A204.1 (cell line): ENCODE measurements at regions not wholly inside any gene's neighbourhood (a gene's known extent, or its start where the extent isn't known, plus 50 kb on each side); places are given as distances from the start of the nearest gene placed in this dataset.

Experiments used
- FAIRE-seq: peaks from 2 replicates; lab custom pipeline; 2012; peaks lifted over from hg19 to GRCh38; lab: Jason Lieb, UNC

DNA sequence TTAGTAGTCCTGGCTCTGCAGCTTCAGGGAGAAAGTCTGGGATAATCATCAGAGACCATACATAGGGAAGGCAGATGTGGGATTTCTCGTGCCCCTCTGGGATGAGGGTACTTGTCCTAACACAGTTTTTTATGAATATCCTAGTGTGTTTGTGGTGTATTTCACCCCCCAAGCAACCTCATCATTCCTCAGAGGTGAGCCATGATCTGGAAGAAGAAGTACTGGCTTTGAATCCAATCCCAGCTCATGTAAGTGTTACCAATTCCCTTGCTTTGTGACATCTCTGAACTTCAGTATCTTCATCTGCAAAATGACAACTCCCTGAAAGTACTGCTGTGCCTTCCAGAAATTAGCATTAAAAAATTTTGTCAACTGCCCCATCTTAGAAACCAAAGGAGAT lies 347.5 kb upstream of the ZMIZ1 start:
- no peak for FAIRE-seq

DNA sequence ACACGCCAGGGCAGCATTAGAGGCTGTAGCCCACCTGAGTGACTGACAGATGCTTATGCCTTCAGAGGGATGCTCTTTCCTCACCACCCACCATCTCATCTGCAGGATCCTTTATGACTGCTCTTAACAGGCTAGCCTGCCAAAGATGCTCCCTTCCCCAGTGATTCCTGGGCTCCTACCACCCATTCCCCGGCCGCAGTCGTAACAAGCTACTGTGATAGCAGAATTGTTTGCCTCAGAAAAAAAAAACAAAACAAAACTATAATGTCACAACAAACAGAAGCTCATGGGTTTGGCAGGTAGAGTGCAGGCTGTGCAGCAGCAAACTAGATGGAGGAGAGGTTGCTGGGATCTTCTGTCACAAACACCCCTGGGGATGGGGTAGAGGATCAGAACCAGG lies 343.9 kb upstream of the ZMIZ1 start:
- FAIRE-seq = no peak

DNA sequence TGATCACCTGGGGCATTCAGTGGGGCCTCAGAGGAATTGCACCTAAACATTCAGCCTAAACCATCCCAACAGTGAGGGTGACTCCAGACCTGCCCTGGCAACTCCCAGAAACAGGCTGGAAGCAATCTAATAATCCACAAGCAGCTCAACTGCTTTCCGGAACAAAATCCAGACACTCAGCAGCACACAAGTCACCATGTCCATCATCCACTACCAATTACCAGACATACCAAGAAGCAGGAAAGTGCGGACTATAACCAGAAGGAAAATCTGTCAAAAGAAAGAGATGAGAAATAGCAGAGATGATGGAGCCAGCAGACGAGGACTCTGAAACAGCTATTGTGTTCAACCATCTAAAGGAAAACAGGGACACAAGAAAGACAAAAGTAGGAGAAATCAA lies 342.6 kb upstream of the ZMIZ1 start:
- no peak for FAIRE-seq

DNA sequence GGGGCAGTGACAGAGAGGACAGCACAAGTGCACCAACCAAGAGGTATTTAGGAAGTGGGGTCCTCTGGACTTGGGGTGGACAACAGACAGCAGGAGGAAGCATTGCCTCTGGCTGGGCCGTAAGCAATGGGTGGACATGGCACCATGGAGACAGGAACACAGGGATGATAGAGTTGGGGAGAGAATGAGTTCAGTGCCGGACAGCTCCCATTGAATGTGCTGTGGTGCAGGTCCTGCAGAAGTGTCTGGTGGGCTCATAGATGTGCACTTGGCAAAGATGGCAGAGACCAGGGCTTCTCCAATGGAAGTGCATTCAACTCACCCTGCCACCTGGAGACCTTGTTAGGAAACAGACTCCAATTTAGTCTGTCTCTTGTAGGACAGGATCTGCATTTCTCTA lies 341.5 kb upstream of the ZMIZ1 start:
- no peak for FAIRE-seq

DNA sequence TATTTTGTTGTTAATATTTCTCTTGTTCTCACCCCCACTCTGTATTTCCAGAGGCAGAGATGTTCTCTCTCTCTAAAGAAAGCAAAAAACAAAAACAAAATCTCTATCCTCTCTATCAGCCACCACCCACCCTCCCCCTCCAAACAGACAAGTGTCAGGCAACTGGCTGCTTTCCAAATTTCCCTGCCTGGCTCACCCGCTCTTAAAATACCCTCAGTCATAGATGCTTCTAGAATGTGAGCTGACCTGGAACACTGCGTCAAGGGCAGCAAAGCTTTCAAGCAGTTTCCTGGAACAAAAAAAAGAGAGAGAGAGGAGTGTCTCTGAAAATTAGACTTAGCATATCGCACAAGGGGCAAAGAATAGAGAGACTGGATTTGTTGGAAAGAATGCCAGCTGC lies 341.0 kb upstream of the ZMIZ1 start:
- FAIRE-seq = no peak

DNA sequence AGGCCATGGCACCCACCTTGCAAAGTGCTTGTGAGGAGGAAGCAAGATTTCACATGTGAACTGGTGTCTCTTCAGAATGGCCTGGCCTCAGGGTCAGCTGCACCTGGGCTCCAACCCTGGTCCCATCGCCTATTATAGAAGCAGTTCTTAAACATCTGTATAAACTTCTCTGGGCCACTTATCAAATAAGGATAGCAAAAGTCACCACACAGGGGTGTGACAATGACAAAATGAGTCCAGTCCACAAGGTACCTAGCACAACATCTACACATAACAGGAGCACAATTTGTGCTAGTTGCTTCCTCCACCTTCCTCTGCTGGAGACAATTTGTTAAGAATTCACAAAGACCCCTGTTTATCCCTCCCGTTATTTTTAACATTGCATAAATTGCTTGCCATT lies 340.6 kb upstream of the ZMIZ1 start:
- FAIRE-seq = no peak

DNA sequence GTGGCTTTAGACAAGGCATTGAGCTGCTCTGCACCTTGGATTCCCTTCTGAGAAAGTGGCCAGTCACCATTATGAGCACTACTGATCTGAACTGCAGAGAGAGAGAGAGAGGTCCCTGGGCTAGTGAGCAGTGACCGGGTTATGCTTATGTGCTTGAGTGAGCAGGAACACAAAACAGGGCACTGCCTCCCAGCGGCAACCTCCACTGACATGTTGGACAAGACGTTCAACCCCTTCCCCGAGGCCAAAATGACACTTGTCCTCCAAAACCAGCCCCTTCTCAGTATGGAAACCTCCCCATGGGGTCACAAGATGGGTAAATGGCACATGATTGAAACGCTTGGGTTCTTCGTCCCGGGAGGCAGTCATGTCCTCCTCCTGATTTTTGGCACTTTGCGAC lies 339.4 kb upstream of the ZMIZ1 start:
- FAIRE-seq = no peak

DNA sequence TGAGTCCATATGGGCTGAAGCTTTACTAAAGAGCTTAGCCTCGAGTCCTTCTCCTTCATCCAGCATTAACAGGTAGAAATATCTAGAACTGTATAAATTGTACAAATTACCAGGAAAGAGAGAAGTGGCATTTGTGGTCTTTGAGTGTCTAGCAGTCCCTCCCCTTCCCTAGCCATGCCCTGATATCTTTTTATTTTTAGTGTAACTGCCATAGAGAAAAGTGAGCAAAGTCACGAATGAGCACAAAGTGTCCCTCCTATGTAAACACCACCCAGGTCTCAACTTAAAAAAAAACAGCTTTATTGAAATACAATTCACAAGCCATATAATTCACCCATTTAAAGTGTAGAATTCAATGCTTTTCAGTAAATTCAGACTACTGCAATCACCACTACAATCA lies 339.0 kb upstream of the ZMIZ1 start:
- no peak for FAIRE-seq

DNA sequence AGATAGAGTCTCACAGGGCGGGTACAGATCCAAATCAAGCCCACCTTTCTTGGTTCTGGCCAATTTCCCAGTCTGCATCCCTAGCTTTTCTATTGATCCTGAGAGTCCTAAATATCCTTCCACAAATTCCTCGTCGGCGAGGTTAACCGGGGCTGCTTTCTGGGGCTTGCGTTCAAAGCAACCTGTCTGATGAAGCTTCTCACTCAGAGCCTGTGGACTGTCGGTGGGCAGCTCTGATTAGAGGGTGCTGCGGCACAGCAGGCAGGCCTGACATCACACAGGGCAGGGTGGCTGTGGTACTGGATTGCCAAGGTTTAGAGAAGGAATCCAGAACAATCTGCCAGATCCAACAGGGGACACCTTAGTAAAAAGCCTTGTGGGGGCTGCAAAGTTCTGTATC lies 338.0 kb upstream of the ZMIZ1 start:
- no peak for FAIRE-seq

DNA sequence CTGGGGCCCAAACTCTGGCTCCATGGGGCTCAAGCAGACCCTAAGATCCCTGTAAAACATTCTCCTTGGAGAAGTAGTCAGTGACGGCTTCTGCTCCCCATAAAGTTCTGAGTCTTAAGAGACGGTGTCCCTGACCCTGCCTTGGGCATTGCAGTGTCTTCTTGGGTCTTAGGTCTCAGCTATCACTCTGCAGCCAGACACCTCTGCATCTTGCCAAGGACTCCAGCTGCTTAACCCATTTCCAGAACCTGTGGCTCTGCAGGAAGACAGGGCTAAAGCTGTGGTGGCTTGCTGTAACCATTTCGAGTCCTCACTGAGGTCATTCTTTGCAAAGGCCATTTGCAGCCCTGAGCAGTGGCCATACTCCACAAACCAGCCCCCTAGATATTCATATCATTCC lies 337.1 kb upstream of the ZMIZ1 start:
- no peak for FAIRE-seq

DNA sequence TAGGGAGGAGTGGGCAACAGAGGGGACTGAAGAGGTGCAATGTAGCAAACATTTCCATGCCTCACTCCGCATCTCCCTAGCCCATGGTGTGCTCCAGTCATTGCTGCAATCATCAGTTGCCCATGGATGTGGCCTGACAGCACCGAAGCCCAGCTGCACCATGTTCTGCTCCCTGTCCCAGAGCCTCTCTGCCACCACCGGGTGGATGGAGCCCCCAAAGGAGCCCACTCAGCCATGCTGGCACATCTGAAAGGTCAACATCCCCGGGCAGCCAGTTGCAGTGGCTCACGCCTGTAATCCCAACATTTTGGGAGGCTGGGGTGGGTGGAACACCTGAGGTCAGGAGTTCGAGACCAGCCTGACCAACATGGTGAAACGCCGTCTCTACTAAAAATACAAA lies 336.4 kb upstream of the ZMIZ1 start:
- no peak for FAIRE-seq

DNA sequence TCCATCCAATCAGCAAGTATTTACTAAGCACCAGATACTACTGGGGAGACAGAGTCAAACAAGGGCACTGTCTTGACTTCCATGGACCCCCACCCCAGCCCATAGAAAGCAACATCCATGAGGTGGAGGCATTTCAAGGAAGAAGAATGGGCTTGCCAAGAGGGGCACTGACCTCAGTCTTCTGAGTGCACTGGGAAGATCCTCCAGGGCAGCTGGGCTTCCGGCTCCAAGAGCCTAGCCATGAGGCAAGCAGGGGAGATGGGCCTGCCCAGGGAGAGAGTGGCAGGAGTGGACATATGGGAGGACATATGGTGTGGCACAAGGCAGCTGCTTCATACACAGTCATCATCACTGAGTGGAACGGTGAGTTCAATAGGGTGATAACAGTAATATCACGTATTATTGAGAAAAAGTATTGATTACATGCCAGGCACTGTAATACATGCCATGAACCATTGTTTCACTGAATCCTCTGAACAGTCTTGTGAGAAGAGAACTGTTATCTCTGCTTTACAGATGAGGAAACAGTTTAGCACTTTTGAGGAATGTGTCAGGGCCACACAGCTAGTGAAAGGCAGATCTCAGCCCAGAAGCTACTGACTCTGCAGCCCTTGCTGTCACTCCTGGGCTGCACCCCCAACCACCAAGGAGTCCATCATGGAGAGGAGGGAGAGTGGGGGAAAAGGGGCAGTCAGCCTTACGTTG lies 331.7 kb upstream of the ZMIZ1 start:
- FAIRE-seq = no peak

DNA sequence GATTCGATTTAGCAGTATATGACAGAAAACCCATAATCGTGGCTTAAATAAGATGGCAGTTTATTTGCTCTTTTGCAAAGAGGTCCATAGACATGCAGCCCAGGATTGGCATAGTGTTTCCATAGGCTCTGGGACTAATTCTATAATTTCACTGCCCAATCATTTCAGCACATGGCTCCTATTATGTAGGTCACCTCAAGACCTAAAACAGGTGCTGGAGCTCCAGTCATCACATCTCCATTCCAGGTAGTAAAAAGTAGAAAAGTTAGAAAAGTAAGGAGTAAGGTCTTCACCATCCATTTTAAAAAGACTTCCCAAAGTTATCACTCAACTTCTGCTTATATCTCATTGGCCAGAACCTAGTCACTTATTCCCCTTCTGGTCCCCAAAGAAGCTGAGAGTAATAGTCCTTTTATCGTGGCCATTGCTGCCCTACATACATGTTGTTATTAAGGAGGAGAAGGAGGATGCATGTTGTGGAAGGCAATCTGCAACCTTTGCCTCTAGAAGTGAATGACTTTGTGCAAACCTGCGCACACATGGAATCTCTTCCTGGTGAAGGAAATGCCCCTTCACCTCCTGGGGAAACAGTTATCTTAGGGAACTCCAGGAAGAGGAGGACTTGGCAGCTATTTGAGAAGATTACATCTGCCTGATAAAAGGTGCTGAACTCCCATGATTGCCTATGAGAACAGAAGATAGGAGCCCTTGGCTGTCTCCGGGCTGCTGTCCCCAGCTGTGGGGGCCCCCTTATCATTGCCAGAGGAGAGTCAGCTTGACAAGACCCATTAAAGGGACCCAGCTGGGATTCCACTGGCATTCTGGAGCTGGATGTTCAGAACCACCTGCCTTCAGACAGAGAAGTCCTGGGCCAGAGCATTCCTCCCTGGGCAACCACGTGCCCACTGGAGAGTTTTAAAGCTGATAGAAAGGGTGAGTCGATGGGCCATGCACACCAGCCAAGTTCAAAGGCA lies 330.6 kb upstream of the ZMIZ1 start:
- no peak for FAIRE-seq

DNA sequence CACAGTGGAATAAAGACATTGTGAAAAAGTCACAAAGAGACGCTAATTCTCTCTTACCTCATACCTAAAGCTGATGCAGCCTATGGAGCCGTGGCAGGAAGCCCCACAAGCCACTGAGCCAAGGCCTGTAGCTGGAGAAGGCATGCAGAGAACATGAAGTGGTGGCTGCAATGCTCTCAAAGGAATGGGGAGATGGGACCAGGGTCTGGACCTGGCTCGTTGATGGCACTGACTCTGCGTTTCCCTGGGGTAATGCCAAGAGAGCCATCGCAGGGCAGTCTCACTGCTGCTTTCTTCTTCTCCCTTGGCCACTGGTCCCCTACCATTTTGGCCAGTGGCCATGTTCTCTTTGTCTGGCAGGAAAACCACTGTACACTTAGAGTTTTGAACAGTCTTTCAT lies 329.9 kb upstream of the ZMIZ1 start:
- FAIRE-seq = no peak

DNA sequence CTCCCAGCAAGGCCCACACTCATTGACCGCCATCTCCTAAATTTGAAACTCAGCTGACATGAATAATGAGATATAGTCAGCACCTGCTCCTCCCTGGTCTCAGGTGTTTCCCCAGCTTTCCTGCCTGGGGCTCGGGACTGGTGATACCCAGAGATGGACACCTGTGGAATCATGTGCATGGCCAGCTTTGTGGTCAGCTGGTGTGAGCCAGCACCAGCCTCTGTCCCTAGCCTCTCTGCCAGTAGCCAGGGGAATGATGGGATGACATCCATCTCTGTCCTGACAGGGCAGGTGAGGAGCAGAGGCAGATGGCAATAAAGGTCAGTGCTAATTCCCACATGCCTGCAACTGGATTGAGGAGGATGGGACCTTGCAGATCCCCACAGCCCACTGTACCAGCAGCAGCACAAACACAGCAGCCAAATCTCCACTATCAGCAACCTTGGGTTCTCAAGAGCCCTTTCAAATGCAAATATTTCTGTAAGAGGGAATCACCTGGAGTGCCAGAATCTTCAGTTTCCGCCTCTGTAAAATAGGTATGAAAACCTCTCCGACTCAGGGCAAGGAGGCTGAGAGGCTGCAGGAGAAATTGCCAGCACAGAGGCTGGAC lies 329.2 kb upstream of the ZMIZ1 start:
- no peak for FAIRE-seq

DNA sequence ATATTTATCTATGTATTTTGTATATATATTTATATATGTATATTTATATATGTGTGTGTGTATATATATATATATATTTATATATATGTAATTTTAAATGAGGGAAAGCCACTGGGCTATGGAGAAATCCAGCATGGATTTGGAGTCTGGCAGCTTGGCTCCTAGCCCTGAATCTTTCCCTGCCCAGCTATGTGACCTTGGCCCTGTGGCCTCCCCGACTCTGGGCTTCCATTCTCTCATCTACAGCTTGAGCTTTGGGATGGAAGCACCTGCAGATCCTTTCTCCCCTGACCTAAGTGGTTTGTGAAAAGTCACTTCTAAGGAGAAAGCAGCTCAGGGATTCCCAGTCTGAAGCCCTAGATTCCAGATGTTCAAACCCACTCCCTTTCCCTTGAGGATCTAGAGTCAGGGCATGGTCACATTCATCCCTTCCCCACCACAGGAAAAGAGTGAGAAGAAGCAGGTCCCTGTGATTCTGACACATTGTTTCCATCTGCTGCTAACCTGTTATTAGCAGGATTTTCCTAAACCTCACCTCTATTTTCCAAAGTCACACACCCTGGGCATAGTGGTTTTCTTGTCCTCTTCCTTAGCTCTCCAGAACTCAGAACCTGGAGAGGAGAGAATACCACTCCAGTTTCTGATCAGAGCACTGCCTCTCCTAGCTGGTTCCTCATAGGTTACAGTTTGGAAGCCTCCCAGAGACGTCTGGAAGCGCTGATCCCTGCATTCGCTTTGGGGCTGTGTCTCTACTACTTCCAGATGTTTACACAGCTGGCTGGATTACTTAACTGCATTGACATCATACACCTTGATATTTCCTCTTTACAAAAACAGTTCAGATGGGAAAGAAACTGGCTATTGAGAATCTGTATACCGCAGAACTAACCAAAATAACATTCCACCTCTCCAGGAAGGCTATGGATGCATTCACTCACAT lies 327.5 kb upstream of the ZMIZ1 start:
- FAIRE-seq = no peak

DNA sequence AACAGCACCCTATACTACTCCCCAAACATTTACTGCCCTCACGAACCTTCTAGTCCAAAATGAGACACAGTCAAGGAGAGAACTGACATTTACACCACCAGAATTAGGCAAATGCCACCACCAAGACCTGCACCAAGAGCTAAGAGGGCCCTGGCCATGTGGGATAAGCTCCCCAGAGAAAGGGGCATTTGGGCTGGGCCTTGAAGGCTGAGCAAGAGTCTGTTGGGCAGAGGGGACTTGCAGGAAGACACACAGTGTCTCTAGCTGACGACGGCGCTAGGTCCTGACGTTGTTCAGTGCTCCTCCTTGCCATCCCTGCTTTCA lies 326.4 kb upstream of the ZMIZ1 start:
- no peak for FAIRE-seq

DNA sequence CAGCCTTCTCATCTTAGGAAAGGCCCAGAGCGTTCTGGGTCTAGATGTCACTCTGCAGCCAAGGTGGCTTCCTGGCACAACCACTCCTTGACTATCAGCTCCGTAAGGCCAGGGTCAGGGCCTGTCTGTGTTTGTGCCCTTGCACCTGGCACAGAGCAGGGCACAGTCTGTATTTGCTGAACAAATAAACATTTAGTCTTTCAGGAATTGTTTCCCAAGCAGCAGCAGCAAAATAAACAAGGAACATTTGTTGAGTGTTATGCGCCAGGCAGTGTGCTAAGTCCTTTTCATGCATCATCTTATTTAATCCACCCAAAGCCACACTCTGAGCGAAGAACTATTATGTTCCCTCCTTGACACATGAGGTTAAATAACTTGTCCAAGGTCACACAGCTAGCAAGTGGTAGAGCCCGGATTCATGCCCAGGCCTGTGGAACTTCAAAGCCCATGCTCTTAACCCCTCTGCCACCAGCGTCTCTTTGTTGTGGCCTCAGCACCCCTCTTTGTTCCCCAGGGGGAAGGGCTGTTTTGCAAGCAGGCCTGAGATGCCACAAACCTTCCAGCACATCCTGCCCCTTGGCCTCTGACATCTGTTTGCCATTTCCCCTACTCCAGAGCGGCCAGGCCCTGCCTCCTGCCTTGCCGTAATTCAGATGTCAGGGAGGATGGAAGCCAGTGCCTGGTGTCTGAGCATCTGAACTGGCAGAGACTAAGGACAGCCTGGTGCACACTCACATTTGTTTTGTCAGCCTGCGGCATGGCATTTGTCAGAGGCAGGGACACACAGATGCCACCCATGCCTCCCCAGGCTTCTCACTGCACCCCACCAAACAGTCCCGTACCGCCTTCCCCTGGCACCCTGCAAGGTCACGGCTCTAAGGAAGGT lies 325.8 kb upstream of the ZMIZ1 start:
- no peak for FAIRE-seq

DNA sequence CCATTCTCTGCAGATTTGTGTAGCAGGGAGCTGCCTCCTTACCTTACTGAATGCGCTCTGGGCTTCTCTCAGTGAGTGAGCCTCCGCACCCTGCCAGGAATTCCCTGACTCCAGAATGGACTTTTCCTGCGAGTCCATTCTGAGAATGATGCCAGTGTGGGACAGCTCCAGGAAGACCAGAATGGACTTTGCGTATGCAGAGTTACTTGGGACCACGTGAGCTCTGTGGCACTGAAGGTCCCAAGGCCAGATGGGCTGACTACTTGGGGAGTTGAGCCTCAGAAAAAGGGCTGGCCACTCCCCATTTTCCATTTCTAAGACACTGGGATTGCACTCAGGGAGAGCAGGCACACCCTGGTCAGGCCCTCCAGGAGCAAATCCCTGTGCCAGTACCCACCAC lies 324.7 kb upstream of the ZMIZ1 start:
- FAIRE-seq = no peak

DNA sequence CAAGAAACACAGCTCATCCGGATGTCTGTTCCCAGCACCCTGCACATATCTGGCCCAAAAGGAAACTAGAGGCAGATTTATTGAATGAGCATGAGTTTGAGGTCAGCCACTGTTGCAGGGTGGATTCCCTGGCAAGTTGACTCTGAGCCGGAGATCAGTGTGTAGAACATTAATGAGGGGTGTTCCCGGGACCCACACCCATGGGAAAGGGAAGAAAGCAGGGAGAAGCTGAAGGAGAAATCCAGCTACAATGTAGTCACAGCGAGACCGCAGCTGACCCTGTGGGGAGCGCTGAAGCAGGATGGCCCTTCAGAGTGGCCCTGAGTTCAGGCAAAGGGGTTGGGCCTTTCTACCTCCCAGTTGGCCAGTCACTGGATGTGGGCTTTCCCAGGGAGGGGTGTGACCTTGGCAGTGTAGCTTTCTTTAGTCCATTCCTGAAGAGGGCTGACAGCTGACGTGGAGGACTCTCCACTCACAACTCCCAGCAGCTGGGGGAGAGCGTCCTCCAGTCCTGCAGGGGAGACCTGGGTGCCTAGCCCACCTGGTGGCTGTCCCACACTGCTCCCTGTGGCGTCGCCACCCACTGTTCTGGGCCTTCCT lies 324.2 kb upstream of the ZMIZ1 start:
- FAIRE-seq = no peak

DNA sequence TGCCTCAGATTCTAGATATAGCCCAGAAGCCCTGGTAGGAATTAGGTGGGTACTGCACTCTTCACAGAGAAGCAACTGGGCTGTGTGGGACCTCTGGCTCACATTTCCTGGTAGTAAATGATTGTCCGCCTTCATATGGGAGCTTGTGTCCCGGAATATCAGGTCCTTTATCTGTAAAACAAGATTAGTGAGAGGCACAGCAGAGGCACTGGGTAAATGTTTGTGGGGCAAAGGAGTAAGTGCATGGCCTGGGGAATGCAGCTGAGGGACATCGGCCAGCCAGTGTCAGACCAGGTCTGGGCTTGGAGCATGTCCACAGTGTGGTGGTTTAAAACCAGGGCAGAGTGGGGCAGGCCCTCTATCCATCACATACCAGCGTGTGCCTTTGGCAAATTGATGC lies 323.3 kb upstream of the ZMIZ1 start:
- FAIRE-seq = no peak
